Adipose tissue (tissue), 3 donors: ENCODE measurements at regions not wholly inside any gene's neighbourhood (a gene's known extent, or its start where the extent isn't known, plus 50 kb on each side); places are given as distances from the start of the nearest gene placed in this dataset.

Experiments used
- H3K27ac ChIP-seq: one replicate; pipeline ENCODE4 v1.5.1; 2013; ENCODE audit warnings: low read depth, low read length
- WGBS, 3 donors: extraction: QIAGEN DNeasy Blood & Tissue Kit; methylation state at CpG; one replicate each; pipeline ENCODE4 v1.1.7; 2013; 5-methylcytosine and 5-hydroxymethylcytosine counted together
- donor health status: healthy with polysubstance abuse.
- donor health status: Bipolar disorder and iron deficiency.
- donor health status: healthy.

DNA sequence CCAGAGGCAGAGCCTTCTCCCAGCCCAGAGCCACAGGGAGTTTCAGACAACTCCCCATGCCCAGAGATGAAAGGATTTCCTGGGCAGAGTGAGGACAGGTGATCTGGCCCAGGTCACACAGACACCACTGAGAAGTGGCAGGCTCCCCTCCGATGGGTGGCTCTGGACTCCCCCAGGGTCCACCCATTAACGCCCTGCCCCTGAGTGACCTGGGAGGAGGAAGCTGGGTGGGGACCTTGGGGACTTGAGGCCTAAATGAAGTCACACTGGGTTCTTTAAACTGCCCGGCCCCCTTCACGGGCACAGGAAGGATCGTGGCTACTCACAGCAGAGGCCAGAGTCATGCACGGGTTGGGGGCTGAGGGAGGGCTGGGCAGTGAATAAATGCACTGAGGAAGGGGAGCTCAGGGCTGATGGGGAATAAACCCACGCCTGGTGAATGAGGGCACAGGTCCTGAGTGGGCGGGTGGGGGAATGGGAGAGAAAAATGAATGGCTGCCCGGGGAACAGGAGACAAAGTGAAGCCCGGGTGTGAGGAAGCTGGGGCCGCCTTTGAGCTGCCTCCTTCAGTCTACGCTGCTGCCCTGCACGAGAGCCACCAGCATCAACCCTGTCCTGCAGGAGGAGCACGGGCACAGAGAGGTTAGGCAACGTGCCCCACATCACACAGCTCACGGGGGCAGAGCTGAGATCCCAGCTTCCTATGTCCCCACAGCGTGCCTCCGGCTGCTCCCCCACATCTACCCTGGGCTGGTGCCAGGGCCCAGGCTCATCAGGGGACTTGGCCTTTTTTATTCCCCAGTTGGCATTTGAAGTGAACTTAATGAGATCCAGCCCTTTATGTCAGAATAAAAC lies 404.3 kb downstream of the MATN1 start:
- no peak overlapping the region for H3K27ac ChIP-seq
- WGBS, 3 donors, result 56 to 62% (median 62%) methylated on average over 17 to 18 of the region's 18 CpGs

DNA sequence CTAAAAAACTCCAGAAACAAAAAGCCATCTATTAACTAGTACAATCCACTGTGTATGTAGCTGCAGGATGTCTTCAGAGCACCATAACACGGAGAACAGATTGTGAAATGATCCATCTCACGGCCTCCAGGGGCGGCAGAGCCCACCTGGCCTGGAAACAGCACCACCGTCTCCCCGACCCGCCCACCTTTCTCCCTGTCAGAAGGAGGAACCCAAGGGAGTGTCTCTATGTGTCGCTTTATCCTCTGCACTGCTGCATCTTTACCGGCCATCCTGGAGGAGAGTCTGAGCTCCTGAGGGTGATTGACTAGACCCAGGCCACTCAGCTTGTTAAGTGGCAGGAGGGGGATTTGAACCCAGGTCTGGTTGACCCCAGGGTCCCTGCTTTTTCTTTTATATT lies 405.0 kb downstream of the MATN1 start:
- no peak overlapping the region for H3K27ac ChIP-seq

DNA sequence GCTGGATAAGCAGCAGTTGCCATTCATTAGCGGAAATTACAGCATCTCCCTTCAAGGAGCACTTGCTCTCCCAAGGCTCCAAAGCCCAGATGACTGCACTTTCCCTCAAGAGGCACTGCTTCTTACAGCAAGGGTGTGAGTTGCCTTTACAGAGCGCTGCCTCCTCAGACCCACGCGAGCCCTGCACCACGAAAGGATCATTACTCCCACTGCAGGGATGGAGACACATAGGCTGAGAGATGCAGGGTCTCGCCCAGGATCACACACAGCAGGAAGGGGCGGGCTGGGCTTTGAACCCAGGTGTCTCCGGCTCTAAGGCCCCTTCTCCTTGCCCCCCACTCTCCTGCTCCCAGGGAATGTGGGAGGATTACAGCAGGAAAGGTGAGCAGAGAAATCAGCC lies 405.5 kb downstream of the MATN1 start:
- 59 to 66% (median 65%) methylated on average over 8 of the region's 8 CpGs for WGBS, 3 donors
- no peak overlapping the region for H3K27ac ChIP-seq

More for the DNA sequence above, 405.0 kb downstream of the MATN1 start:
- whole genome bisulfite sequencing, 3 donors, result 29 to 48% (median 44%) methylated on average over 8 of the region's 8 CpGs

DNA sequence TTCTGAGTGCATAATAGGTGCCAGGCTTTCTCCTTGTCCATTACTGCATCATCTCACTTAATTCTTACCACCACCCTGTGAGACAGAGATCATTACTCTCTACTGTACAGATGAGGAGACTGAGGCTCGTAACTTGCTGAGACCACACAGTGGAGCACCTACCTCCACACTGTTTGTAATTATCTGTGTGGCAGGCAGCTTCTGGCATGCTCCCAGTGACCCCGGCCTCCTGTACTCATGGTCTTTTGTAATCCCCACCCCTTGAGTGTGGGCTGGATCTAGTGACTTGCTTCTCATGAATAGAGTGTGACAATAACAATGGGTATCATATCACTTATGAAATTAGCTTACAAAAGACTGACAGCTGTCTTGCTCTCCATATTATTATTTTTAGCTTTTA lies 407.3 kb downstream of the MATN1 start:
- WGBS, 3 donors, result 65 to 89% (median 83%) methylated on average over 2 of the region's 2 CpGs
- no peak overlapping the region for H3K27ac ChIP-seq

DNA sequence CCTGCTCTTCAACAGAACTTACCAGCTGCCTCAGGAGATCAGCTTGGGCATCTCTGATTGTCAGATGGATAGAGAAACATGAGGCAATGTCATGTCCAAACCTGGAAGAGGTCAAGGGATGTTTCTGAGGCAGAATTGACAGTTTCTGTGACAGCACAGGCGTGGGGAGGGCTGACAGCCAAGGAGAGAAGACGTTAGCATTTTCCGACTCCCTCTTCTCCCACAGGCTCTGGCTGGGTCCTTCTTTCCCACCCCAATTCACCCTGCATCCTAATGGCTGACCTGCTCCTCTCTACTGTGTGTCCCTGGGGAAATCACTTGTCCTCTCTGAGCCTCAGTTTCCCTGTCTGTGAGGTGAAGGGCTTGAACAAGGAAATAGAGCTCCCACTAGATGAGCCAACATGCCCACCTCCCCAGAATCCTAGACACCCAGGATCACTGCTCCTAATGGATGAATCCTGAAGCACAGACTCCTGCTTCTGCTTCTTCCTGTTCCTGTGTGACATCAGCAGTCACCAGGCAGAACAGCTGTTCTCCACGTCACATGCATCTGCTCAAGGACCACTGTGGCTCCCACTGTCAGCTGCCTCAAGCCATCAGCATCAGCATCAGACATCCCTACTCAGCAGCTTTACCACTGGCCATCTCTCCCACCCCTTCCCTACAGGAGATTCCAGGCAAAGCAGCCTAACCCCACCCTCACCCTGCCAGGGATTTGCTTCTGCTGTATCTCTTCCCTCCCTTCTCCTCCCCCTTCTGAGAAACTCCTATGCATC lies 408.0 kb downstream of the MATN1 start:
- 28 to 50% (median 47%) methylated on average over 4 of the region's 4 CpGs for WGBS, 3 donors
- no peak overlapping the region for H3K27ac ChIP-seq

DNA sequence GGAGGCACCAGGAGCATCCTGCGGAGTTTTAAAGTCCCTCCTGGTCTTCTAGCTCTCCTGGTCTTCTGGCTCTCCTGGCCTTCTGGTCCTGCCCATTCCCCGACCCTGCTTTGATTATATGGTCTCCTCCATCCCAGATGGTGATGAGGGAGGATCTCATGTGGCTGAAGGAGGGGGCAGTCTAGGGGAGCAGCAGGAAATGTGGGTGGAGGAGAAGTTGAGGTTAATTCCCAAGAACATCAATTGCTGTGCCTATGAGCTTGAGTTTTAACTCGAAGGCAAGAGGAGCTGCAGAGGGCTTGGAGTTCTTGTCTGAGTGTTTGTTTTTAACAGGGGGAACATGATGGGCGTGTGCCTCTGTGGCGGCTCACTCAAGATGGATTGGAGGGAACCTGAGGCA lies 408.8 kb downstream of the MATN1 start:
- 56 to 64% (median 58%) methylated on average over 5 of the region's 5 CpGs for whole genome bisulfite sequencing, 3 donors
- H3K27ac ChIP-seq, result no peak overlapping the region

DNA sequence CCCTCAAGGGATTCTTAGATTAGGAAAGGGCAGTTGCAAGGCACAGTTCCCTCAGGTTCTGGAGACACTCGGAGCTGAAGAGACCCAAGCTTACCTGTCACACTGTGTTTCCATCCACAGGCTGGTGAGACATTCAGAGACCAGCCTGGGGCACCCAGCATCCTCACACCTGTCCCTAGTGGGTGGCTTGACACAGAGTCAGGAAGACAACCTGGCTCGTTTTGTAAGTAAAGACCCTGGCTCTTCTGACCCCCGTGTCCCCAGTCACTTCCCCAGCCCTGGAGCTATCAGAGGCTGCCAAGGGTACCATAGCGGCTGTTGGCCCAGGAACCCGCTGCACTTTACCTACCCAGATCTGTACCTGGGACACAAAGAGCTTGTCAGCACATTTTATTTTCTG lies 409.8 kb downstream of the MATN1 start:
- WGBS, 3 donors, result 58 to 82% (median 77%) methylated on average over 5 of the region's 5 CpGs
- no peak overlapping the region for H3K27ac ChIP-seq

DNA sequence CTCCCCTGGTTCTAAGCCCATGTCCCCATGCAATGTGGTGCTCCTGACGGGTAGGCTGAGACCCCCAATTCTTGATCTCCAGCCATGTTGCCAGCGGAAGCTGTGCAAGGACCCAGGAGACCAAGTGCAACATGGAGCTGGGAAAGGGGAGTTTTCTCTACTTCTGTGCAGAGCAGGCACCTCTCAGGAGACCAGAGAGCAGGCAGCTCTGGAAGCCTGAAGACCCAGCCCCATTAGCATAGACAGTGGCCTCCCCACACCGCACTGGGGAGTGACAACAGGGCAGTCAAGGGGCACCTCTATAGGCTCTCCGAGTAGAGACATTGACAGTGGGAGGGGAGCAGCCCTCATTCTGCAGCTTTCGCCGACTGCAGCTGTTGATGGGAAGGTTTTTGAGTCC lies 410.2 kb downstream of the MATN1 start:
- H3K27ac ChIP-seq, result no peak overlapping the region
- 70 to 81% (median 76%) methylated on average over 6 of the region's 6 CpGs for WGBS, 3 donors

DNA sequence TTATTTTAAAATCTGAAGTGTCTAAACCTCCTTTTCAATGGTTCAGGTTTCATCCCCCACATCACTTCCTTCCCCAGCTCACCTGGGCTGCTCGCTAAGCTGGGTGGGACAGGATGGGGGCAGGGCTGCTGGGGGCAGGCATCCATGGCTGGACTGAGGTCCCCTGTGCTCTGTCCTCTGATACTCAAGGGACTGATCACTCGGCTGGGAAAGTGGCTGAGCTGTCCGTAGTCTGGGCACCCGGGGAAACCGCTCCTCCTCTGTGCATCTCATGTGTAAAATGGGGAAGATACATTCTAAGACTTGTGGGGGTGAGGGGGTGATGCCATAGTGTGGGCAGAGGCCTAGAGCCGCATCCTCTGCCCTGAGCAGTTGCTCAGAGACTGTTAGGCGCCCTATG lies 411.2 kb downstream of the MATN1 start:
- 69 to 75% (median 70%) methylated on average over 7 of the region's 7 CpGs for WGBS, 3 donors
- no peak overlapping the region for H3K27ac ChIP-seq

DNA sequence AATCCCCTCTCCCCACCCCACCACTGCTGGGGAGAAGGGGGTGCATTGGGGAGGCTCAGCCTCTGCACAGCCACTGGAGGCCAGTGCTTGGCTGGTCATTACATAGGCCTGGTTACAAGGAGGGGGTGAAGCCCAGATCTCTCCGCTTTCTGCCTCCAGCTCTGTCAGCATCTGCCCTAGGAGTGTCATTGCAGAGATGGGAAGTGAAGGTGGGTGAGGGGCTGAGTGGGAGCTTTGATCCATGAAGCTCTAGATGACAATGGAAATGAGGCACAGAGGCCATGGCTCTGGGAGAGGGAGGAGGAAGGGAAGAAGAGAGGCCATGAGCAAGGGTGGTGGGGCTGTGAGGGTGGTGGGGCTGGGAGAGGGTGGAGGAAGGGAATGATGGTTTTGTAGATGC lies 411.6 kb downstream of the MATN1 start:
- 85 to 96% (median 88%) methylated on average over 1 of the region's 1 CpG for WGBS, 3 donors

DNA sequence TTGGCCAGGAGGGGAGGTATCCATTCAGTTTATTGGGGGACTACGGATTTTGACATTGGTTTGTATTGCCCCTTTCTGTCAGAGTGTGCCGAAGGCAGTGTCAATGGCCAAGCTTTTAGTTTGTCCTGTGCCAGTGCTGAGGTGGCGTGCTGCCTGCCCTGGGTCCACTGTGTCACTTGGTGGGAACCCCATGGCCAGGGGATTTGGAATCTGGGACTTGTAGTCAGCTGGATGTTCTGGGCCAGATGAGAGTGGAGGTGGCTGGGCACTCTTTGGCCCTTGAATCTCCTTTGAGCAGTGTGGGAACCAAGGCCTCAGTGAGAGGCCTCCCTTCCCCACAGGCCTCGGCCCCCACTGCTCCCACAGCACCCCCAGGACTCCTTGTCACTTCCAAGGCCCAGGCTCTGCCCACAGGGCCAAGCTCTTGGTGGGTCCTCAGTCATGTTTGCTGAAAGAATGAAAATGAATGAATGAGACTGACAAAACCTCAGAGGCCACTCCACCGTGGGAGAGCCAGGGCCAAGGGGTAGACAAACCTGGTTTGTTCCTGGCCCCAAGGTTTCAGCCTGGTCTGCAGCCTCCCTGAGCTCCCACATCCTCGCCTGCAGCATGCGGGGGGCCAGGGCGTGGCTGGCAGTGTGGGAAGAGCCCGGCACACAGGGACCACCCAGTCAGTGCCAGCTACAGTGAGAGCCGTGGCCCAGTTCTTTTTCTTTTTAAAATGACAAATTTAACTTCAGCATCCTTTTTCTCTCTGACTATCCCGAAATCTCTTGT lies 412.2 kb downstream of the MATN1 start:
- no peak overlapping the region for H3K27ac ChIP-seq
- WGBS, 3 donors, result 71 to 78% (median 72%) methylated on average over 10 to 11 of the region's 11 CpGs

More for the DNA sequence above, 411.6 kb downstream of the MATN1 start:
- no peak overlapping the region for H3K27ac ChIP-seq

DNA sequence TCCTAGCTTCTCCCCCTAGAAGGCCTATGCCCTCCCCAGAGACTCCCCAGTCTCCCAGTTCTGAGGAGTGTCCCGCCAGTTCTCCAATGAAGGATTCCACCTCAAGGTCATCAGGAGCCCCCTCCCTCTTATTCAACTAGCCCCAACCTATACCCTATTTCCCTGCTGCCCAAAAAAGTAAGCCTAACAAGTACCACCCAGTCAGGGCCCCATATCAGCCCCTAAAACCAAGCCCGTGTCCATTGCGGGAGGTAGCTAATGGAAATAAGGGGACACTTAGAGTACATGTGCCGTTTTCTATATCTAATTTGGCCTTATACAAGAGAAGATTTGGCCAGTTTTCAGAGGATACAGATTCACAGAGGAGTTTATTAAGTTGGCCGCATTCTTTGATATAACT lies 416.2 kb downstream of the MATN1 start:
- no peak overlapping the region for H3K27ac ChIP-seq
- 86 to 87% (median 86%) methylated on average over 5 of the region's 5 CpGs for WGBS, 3 donors

DNA sequence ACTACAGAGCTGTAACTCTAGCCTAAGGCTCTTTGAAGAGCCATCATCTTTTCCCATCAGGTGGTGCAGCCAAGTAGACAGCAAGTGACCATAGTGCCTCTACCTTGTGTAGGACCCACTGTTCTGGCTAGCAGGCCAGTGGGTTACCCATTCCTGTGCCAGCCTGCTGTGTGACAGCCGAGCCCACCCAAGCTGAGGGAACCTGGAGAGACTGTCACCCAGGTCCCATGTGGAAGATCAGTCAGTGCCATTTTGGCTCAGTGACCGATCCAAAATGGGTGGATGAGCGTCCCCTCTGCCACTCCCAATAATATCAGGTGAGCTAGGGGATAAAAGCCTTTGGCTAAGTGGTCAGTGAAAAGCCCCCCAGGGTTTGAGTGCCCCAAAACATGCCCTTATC lies 417.9 kb downstream of the MATN1 start:
- 73 to 83% (median 75%) methylated on average over 3 of the region's 3 CpGs for WGBS, 3 donors
- no peak overlapping the region for H3K27ac ChIP-seq

DNA sequence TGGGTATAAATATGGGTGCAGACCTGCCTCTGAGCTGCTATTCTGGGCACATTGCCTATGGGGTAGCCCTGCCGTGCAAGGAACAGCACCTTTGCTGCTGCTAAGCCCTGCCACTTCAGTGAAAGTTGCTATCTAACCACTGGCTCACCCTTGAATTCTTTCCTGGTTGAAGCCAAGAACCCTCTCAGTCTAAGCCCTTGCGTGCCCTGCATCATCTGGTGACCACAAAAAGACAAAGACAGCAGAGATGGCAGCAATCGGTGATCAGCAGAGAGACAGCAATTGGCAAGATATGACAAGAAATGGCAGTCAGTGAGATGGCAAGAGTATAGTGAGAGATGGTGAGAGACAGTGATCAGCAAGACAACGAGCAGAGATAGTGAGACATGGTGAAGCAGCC lies 418.3 kb downstream of the MATN1 start:
- no peak overlapping the region for H3K27ac ChIP-seq
- WGBS, 3 donors, result 67 to 81% (median 80%) methylated on average over 4 of the region's 4 CpGs

DNA sequence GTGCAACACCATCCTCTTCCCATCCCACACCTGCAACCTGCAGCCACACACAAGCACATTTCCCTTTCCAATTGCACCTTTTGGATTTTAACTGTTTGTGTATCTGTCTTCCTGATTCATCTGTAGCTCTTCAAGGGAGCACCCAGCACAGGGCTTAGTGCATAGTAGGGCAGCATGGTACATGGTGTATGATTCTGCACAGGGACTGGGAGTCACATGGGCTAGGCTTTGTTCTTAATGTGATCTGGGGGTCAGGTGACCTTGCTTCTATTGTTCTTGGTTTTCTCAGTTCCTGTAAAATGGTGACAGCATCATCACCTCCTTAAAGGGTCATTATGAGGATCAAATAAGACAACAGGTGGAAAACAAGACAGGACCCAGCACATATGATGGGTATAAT lies 419.3 kb downstream of the MATN1 start:
- H3K27ac ChIP-seq, result no peak overlapping the region

DNA sequence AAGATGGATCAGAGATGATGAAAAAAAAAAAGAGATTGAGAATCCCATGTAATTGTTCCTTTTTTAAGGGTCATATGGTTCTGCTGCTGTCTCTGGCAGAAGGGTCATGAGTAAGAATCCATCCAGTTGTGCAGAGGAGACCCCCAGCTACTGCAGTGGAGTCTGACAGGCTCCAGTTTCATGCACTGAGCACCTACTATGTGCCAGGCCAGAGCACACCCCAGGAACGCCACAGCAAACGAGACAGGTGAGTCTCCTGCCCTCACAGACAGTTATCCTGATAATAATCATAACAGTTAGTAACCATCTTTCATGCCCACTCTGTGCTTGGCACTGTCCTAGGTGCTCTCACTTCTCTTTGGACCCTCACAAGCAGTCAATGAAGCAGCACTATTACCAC lies 420.0 kb downstream of the MATN1 start:
- WGBS, 3 donors, result 83 to 98% (median 86%) methylated on average over 2 of the region's 2 CpGs
- H3K27ac ChIP-seq, result no peak overlapping the region

DNA sequence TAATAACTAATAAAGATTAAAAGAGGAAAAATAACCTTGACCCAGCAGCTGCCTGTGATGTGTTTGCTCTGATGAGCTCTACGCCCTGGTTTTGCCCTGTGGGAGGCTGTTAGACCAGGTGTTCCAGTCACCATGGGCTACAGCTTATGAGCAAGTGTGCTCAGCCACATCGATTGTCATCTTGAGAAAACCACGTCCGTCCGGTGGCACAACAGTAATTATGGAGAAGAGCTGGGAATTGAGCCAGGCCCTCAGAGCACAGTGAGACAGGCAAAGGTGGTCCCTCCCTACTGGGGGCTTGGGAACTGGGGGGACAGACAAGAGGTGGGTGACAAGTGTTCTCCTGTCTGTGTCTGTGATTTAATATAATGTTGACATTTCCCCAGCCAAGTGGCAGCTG lies 420.5 kb downstream of the MATN1 start:
- H3K27ac ChIP-seq, result no peak overlapping the region
- 36 to 74% (median 70%) methylated on average over 5 of the region's 5 CpGs for WGBS, 3 donors

DNA sequence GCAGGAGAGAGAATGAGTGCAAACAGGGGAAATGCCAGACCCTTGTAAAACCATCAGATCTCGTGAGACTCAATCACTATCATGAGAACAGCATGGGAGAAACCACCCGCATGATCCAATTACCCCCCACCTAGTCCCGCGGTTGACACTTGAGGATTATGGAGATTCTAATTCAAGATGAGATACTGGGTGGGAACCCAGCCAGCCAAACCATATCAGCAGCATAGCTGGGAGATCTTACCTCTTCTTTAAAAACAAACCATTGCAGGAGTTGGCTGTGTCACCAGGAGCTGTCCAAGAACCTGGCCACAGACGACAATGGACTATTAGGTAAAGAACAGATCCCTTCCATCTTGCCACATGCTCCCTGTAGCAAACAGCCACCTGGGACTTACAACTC lies 422.7 kb downstream of the MATN1 start:
- H3K27ac ChIP-seq, result no peak overlapping the region
- 59 to 77% (median 71%) methylated on average over 5 of the region's 5 CpGs for WGBS, 3 donors

DNA sequence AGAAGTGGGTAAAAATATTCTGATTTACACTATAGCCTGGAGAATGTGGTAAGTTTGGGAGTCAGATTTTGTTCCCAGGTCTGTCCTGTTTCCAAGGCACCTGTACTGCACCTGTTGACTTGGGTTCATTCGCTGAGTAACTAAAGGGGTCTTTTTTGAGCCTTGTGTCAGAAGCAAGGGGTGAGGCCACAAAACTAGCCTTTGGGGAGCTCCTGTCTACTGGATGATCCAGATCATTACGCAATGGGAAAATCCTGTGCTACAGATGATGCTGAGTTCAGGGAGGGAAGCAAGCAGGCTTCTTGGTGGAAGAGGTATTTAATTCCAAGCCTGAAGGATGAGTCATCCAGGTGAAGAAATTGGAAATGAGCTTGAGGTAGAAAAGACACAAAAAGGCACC lies 424.0 kb downstream of the MATN1 start:
- H3K27ac ChIP-seq, result no peak overlapping the region
- WGBS, 3 donors, result 86 to 90% (median 89%) methylated on average over 2 of the region's 2 CpGs
